Fibroblast of lung (primary cell): ENCODE measurements at regions not wholly inside any gene's neighbourhood (a gene's known extent, or its start where the extent isn't known, plus 50 kb on each side); places are given as distances from the start of the nearest gene placed in this dataset.

Experiments
- DNase-seq, 2 donors: peaks; one replicate each; pipeline versions ENCODE4 v3.0.0 to v3.0.0-alpha.2; 2010; ENCODE audit warnings: low read depth in 2 of 2
- H2AFZ ChIP-seq: 2 replicates; pipeline ENCODE4 v1.5.1; 2012; ENCODE audit warnings: low read length, control low read depth, inconsistent platforms
- H3K27ac ChIP-seq: 2 replicates; pipeline ENCODE4 v1.5.1; 2011; ENCODE audit warnings: low read length, control low read depth; ENCODE audit not compliant: insufficient read depth
- H3K27me3 ChIP-seq: 2 replicates; pipeline ENCODE4 v1.5.1; 2011; ENCODE audit warnings: mild to moderate bottlenecking, low read length; ENCODE audit not compliant: control insufficient read depth, insufficient read depth
- H3K36me3 ChIP-seq: 2 replicates; pipeline ENCODE4 v1.5.1; 2011; ENCODE audit warnings: low read length; ENCODE audit not compliant: control insufficient read depth, insufficient read depth
- H3K4me1 ChIP-seq: 2 replicates; pipeline ENCODE4 v1.5.1; 2011; ENCODE audit warnings: low read length; ENCODE audit not compliant: control insufficient read depth, insufficient read depth; ENCODE audit errors: extremely low read depth
- H3K4me2 ChIP-seq: 2 replicates; pipeline ENCODE4 v1.5.1; 2011; ENCODE audit warnings: low read length, control low read depth; ENCODE audit not compliant: insufficient read depth; ENCODE audit errors: extremely low read depth
- H3K4me3 ChIP-seq, 4 experiments: fragments of 200-600 bp in 1 of 4; sonication (generic) in 1 of 4; replicated peaks in 1 of 4; 2 replicates each; pipeline ENCODE4 v1.5.1; 2011 to 2016; ENCODE audit warnings: low read length in 4 of 4, low read depth in 3 of 4, mild to moderate bottlenecking in 3 of 4, control low read depth in 2 of 4, inconsistent platforms in 1 of 4, mixed read lengths in 1 of 4; ENCODE audit not compliant: insufficient read depth in 1 of 4; ENCODE audit errors: control extremely low read depth in 1 of 4
- H3K79me2 ChIP-seq: 2 replicates; pipeline ENCODE4 v1.5.1; 2012; ENCODE audit warnings: mild to moderate bottlenecking, low read length, inconsistent platforms; ENCODE audit not compliant: control insufficient read depth, insufficient read depth
- H3K9ac ChIP-seq: 2 replicates; pipeline ENCODE4 v1.5.1; 2011; ENCODE audit warnings: mild to moderate bottlenecking, low read length, control low read depth; ENCODE audit not compliant: insufficient read depth
- H3K9me3 ChIP-seq: 2 replicates; pipeline ENCODE4 v1.5.1; 2012; ENCODE audit warnings: low read depth, low read length; ENCODE audit not compliant: control insufficient read depth, insufficient read depth
- H4K20me1 ChIP-seq: 2 replicates; pipeline ENCODE4 v1.5.1; 2011; ENCODE audit warnings: low read length; ENCODE audit not compliant: control insufficient read depth, insufficient read depth; ENCODE audit errors: extremely low read depth
- CTCF ChIP-seq, 2 donors: IDR thresholded peaks in 1 of 2; conservative IDR thresholded peaks in 1 of 2; 1 replicate in 1 of 2; 2 replicates in 1 of 2; pipeline ENCODE4 v1.5.1; 2011 to 2012; ENCODE audit warnings: low read length in 2 of 2, control low read depth in 1 of 2, inconsistent platforms in 1 of 2, low read depth in 1 of 2, mild to moderate bottlenecking in 1 of 2
- EZH2 ChIP-seq: IDR thresholded peaks from 2 replicates; pipeline ENCODE4 v1.5.1; 2012; ENCODE audit warnings: low read length, control low read depth, mild to moderate bottlenecking; ENCODE audit errors: missing control alignments

DNA sequence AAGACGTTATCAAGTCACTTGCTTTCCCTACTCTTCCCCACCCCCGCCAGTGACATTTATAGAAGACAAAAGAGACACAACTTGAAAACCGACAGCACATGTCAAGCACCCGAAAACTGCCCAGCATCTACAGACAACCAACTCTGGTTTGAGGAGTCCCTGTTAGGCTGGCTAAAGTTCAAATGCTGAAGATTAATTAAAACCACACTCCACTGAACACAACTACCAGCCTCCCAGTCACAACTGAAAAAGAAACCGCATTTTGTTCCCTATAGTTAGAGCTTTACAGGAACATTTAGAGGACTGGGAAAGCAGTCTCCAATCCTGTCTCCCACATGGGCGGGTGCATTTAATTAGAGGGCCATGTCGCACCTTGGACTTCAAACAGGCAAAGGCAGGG, 73.0 kb upstream of the COX10 start:
- Histone ChIP-seq H3K79me2 (no peaks in the 10 kb centered on the region), H3K4me3 (no peak overlapping the region), H3K27ac (no peak overlapping the region), H2AFZ (no peak overlapping the region), H3K36me3 (no peaks in the 10 kb centered on the region), H3K9ac (no peak overlapping the region), H3K4me1 (no peaks in the 10 kb centered on the region), H3K9me3 (no peaks in the 10 kb centered on the region), H4K20me1 (no peaks in the 10 kb centered on the region), H3K4me2 (no peak overlapping the region), H3K27me3 (no peaks in the 10 kb centered on the region)
- DNase-seq, result no peak
- TF ChIP-seq CTCF (conservative IDR thresholded peaks at IDR 0.05 in 1 of 2, IDR thresholded peaks at IDR 0.05 in 1 of 2; ENCODE audit: low read depth in 1 of 2, low read length in 2 of 2), result no peak
- no peak for TF ChIP-seq EZH2

DNA sequence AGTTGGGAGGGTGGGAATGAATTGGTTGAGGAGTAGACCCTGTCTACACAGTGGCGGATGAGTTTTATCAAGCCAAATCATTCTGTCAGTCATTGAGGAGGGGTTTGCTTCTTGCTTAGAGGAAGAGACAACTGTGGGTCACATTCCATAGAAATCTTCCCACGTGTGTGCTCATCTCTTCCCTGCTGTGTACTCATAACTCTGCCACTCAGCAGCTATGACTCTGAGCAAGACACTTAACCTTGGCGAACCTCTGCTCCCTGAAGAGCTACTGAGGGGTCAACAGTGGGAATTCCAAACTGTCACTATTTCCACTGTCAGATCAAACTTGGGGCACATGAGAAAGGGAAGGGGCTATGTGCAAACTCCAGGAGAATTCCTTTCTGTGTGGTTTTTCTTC, 72.6 kb upstream of the COX10 start:
- Histone ChIP-seq H3K36me3 (no peaks in the 10 kb centered on the region), H3K27ac (no peak overlapping the region), H3K27me3 (no peaks in the 10 kb centered on the region), H3K4me3 (no peak overlapping the region), H3K9me3 (no peaks in the 10 kb centered on the region), H3K79me2 (no peaks in the 10 kb centered on the region), H3K9ac (no peak overlapping the region), H3K4me1 (no peaks in the 10 kb centered on the region), H3K4me2 (no peak overlapping the region), H4K20me1 (no peaks in the 10 kb centered on the region), H2AFZ (no peak overlapping the region)
- TF ChIP-seq CTCF (conservative IDR thresholded peaks at IDR 0.05 in 1 of 2, IDR thresholded peaks at IDR 0.05 in 1 of 2; ENCODE audit: low read depth in 1 of 2, low read length in 2 of 2) (no peak), EZH2 (no peak)
- no peak for DNase-seq

- no peaks in the 10 kb centered on the region for H3K79me2 ChIP-seq
- no peak overlapping the region for H3K27ac ChIP-seq
- H3K27me3 ChIP-seq, result no peaks in the 10 kb centered on the region
- TF ChIP-seq EZH2 (no peak), CTCF (conservative IDR thresholded peaks at IDR 0.05 in 1 of 2, IDR thresholded peaks at IDR 0.05 in 1 of 2; ENCODE audit: low read depth in 1 of 2, low read length in 2 of 2) (no peak)
- no peak for DNase-seq
- H4K20me1 ChIP-seq, result no peaks in the 10 kb centered on the region
- no peak overlapping the region for H3K9ac ChIP-seq
- H3K9me3 ChIP-seq, result no peaks in the 10 kb centered on the region
- no peak overlapping the region for H2AFZ ChIP-seq
- no peaks in the 10 kb centered on the region for H3K36me3 ChIP-seq
- H3K4me3 ChIP-seq, result no peak overlapping the region
- H3K4me2 ChIP-seq, result no peak overlapping the region
- H3K4me1 ChIP-seq, result no peaks in the 10 kb centered on the region
Observed at GRCh38 chr17:14004927-14005620, 64.2 kb upstream of the COX10 start.
